HG02973 (cell line): ENCODE measurements at regions not wholly inside any gene's neighbourhood (a gene's known extent, or its start where the extent isn't known, plus 50 kb on each side); places are given as distances from the start of the nearest gene placed in this dataset.
"Not testable (repeated sequence)": the region's sequence is repeated elsewhere in the genome, so short reads cannot be mapped to it uniquely, and the experiment has no call there.

ENCODE experiments used
- ATAC-seq: cut with Tn5 transposase; IDR thresholded peaks from one replicate; pipeline ENCODE4 v1.9.1; 2021; ENCODE audit warnings: moderate library complexity; ENCODE audit not compliant: unreplicated experiment

DNA sequence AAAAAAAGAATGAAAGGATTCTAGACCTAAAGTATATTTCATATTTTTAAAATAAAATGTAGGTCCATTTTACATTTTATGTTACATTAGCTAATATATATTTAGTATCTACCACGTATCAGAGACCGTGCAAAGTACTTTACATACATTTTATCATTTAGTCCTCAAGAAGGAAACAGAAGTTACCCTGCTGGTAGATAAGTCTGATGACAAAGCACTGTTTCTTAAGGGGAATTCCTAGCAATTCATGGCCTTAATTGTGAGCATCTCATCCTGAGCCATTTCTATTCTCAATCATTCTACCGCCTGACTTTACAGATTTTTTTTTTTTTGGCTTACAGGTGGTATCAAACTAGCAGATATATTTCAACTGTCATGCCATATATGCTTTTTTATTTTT is 367.7 kb downstream of the PRELID2 start:
- no peak for ATAC-seq

DNA sequence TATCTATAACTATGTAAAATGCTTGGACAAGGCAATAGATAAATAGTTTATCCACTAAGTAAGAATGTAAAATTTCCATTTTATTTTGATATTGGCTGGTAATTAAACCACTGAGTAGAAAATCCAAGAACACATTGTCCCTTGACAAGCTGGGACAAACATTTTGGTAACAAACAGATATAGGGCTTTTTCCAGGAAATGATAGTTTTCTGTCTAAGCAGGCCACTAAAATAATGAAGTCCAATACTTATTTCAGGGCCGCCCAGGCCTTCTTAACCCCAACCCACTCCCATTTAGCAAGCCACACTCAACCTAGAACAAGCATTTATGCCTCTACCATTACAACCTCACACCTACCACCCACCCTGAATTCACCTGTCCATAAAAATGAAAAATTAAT is 368.6 kb downstream of the PRELID2 start:
- ATAC-seq, result no peak

GRCh38 chr5:145465474-145466263 is 369.5 kb downstream of the PRELID2 start:
- no peak for ATAC-seq

- ATAC-seq, result no peak
Observed at GRCh38 chr5:145464171-145464570, 371.0 kb downstream of the PRELID2 start.

DNA sequence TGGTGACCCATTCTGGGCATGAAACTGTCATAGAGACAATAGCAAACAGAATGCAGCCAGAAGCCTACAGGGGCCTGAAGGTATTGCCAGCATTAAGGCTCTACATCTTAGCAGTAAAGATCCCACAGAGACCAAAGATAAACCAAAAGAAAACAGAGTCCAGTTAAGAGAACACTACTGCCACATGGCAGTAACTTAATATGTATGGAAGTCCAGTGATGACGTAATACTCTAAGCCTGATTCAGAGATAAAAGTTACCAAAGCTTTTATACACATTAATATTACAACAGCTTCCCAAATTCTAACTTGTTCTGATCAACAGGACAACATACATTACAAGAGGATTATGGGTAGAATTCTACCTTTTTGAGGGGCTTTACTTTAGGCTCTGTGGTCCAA is 371.5 kb downstream of the PRELID2 start:
- ATAC-seq, result no peak

GRCh38 chr5:145462525-145462924 is 372.6 kb downstream of the PRELID2 start:
- ATAC-seq, result no peak

DNA sequence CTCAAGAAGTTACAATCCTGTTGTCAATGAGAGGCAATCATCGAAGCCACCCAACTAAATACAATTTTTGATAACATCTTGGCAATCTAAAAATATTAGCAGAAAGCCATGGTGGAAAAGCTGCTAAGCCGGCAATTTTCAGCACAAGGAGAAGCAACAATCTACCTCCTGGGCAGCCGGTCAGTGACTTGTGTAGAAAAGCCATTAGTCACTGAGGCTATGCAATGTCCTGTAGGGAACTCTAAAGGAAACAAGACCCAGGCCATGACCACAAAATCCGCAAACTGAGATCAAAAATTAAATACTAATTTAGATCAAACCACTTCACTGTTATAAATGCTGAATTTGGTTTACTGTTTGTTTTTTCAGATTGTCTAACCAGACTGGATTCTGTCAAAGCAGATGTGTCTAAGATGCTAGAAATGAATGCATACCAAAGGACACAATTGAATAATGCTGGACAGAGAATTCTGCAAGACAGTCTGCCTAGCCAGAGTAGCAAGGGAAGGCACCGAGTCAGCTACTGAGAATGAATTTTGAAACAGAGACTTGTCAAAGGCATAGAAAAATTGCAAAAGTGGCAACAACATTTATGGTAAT is 384.8 kb downstream of the PRELID2 start:
- no peak for ATAC-seq

GRCh38 chr5:145449794-145450193 is 385.3 kb downstream of the PRELID2 start:
- ATAC-seq, result no peak

- ATAC-seq, result not testable (repeated sequence)
Observed at GRCh38 chr5:145446875-145447274, 388.3 kb downstream of the PRELID2 start.

DNA sequence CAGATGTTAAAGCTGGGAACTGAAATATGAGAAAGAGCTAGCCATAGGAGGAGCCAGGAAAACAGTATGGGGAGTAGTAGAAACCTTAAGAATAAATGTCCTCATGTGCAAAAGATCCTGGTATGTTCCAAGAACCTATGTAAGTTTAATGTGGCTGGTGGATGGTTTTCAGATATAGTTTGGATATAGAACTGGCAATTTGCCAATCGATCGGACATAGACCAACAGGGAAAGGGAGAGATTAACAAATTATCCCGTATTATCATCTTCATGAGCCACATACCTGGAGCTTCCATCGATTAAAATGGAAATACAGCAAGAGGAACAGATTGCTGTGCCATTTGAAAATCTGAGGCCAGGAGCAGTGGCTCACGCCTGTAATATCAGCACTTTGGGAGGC is 388.7 kb downstream of the PRELID2 start:
- ATAC-seq, result no peak

GRCh38 chr5:145445027-145445426 is 390.1 kb downstream of the PRELID2 start:
- ATAC-seq, result no peak

GRCh38 chr5:145443964-145444363 is 391.2 kb downstream of the PRELID2 start:
- no peak for ATAC-seq

GRCh38 chr5:145443366-145443765 is 391.8 kb downstream of the PRELID2 start:
- ATAC-seq, result no peak

DNA sequence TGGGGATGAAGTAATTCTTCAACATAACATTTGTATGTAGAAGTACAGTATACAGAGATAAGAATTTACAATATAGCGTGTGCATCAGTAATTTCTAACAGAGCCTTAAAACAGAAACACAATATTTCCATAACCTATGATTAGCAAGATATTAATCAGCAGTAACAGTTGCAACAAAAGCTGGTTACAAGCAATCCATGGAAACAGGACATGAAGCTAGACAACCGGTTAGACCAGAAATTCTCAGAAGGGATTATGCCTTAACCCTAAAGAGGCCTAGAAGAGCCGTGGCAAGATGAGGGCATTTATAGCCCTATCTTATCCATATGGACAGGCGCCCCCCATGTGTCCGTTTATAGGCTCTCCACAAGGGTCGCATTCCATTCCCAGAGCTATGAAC is 392.5 kb downstream of the PRELID2 start:
- ATAC-seq, result not testable (repeated sequence)

GRCh38 chr5:145441228-145441627 is 393.9 kb downstream of the PRELID2 start:
- ATAC-seq, result no peak

- no peak for ATAC-seq
Observed at GRCh38 chr5:145437627-145438026, 397.5 kb downstream of the PRELID2 start.

- ATAC-seq, result no peak
Observed at GRCh38 chr5:145433077-145433476, 402.1 kb downstream of the PRELID2 start.

- ATAC-seq, result no peak
Observed at GRCh38 chr5:145429170-145429569, 406.0 kb downstream of the PRELID2 start.

DNA sequence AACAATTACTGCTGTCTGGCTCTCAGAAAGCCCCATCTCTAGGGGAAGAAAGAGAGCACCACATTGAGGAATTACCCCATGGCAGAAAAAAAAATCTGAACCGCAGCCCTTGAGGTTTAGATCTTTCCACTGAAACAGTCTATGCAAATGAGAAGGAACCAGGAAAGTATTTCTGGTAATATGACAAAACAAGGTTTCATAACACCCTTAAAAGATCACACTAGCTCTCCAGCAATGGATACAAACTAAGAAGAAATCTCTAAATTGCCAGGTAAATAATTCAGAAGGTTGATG is 427.1 kb downstream of the PRELID2 start:
- ATAC-seq, result peak; percentile 67

DNA sequence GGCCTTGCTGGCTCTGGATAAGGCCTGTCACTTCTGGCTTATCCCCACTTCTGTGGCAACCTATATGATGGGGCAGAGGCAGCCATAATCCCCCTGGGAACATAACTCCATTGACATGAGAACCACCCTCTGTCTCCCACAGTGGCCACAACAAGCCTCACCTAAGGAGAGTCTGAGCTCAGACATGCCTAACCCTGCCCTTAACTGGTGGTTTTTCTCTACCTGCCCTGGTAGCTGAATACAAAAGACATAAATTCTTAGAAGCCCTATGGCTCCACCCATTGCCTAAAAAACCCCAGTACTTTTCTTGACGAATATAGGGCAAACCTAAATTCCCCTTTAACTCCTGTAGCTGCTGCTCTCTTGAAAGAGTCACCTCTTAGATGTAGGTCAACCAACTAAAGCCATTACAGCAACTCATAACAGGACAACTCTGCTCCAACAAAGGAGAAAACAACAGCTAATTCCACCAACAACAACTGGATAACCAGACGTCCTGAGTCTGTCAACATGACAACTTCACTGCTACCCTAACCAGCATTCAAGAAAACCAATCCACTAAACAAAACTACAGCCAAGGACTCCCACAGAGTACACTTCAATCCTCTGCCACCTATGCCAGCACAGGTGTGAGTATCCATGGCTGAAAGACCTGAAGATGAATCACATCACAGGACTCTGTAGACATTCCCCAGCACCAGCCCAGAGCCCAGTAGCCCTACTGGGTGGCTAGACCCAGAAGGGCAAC is 427.7 kb downstream of the PRELID2 start:
- peak; percentile 56 for ATAC-seq

DNA sequence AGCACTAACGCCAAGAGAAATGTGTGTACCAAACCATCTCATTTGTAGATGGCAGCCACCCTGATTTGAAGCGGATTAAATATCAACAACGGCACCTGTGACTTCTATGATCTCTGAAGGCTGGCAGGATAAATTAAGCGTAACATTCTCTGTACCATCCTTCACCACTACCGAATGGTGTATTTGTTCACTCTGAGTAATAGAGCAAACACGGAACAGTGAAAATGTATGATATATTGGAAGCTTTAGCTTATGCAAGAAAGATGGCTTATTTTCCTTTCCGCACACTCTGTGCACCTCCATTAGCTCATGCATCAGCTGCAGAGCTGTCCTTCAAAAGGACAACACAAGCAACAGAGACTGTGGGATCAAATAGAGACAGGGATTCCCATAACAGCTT is 431.1 kb downstream of the PRELID2 start:
- ATAC-seq, result no peak

GRCh38 chr5:145396888-145397287 is 438.3 kb downstream of the PRELID2 start:
- no peak for ATAC-seq
